MCF 10A (cell line): ENCODE measurements at regions not wholly inside any gene's neighbourhood (a gene's known extent, or its start where the extent isn't known, plus 50 kb on each side); places are given as distances from the start of the nearest gene placed in this dataset.

Source experiments
- BruUV-seq: library from RNA; stranded (reverse); fragments of 400-500 nt; replicated peaks from 2 replicates; lab custom pipeline; 2021; lab: Mats Ljungman, UMichigan
- CTCF ChIA-PET: fragments of 300-600 bp; sonication (Branson Sonifier 250); formaldehyde crosslinking; extraction: SDS; loops from one replicate; lab custom pipeline; 2021; ENCODE audit warnings: antibody characterized with exemption, inconsistent platforms; lab: Yijun Ruan, JAX
- POLR2A ChIA-PET: fragments of 300-600, 350-650 bp; sonication (Branson Sonifier 250); formaldehyde crosslinking; extraction: SDS; loops from one replicate; lab custom pipeline; 2020; ENCODE audit warnings: antibody characterized with exemption, inconsistent platforms; lab: Yijun Ruan, JAX
- DNase-seq: peaks from one replicate; pipeline ENCODE4 v3.0.0-alpha.2; 2018; ENCODE audit not compliant: unreplicated experiment
- H3K27ac Mint-ChIP-seq: one replicate; pipeline ENCODE4 v1.8.0; 2022; ENCODE audit warnings: mild to moderate bottlenecking, low read depth, mixed read lengths; ENCODE audit not compliant: unreplicated experiment
- H3K27me3 Mint-ChIP-seq: one replicate; pipeline ENCODE4 v1.8.0; 2022; ENCODE audit warnings: mixed read lengths; ENCODE audit not compliant: insufficient read depth, unreplicated experiment
- H3K36me3 Mint-ChIP-seq: one replicate; pipeline ENCODE4 v1.8.0; 2022; ENCODE audit warnings: mild to moderate bottlenecking, moderate library complexity, mixed read lengths; ENCODE audit not compliant: insufficient read depth, unreplicated experiment
- H3K4me1 Mint-ChIP-seq: one replicate; pipeline ENCODE4 v1.8.0; 2022; ENCODE audit warnings: mixed read lengths; ENCODE audit not compliant: insufficient read depth, unreplicated experiment
- H3K4me3 Mint-ChIP-seq: one replicate; pipeline ENCODE4 v1.8.0; 2022; ENCODE audit warnings: mild to moderate bottlenecking, moderate library complexity, mixed read lengths; ENCODE audit not compliant: unreplicated experiment
- H3K9me3 Mint-ChIP-seq: one replicate; pipeline ENCODE4 v1.8.0; 2022; ENCODE audit warnings: mixed read lengths; ENCODE audit not compliant: unreplicated experiment
- CTCF ChIP-seq: fragments of 200-600 bp; IDR thresholded peaks from one replicate; pipeline ENCODE4 v1.8.0; 2022; ENCODE audit warnings: antibody characterized with exemption, mild to moderate bottlenecking; ENCODE audit not compliant: unreplicated experiment
- intact Hi-C: fragments of 100-400 bp; cut with micrococcal nuclease; formaldehyde crosslinking; loops from 2 replicates; pipeline ENCODE4 v1.14.1; 2022

- Mint-ChIP-seq H3K4me1 (no peaks in the 10 kb centered on the region), H3K36me3 (no peaks in the 10 kb centered on the region), H3K9me3 (no peaks in the 10 kb centered on the region), H3K27ac (no peak overlapping the region), H3K27me3 (no peaks in the 10 kb centered on the region), H3K4me3 (no peak overlapping the region)
- no peak for TF ChIP-seq CTCF
- intact Hi-C loops = no loop called here
- no peak for DNase-seq
- CTCF ChIA-PET = interaction anchor here (0.6 kb wide), 1 partner anchor 145 kb away, joined by 3 read pairs; no protein-coding TSS in a partner anchor
- POLR2A ChIA-PET = no interaction called here
- BruUV-seq = no TSS peak
These were observed 96.3 kb downstream of the TSPAN8 start for GRCh38 chr12:71061451-71061850.

GRCh38 chr12:71060426-71060825 is 97.4 kb downstream of the TSPAN8 start:
- Mint-ChIP-seq H3K9me3 (no peaks in the 10 kb centered on the region), H3K36me3 (no peaks in the 10 kb centered on the region), H3K27me3 (no peaks in the 10 kb centered on the region), H3K4me3 (no peak overlapping the region), H3K4me1 (no peaks in the 10 kb centered on the region), H3K27ac (no peak overlapping the region)
- TF ChIP-seq CTCF = no peak
- intact Hi-C loops = no loop called here
- no peak for DNase-seq
- CTCF ChIA-PET = interaction anchor here (0.5 kb wide), 1 partner anchor 330 kb away, joined by 3 read pairs; no protein-coding TSS in a partner anchor
- POLR2A ChIA-PET = interaction anchor here (0.8 kb wide), 1 partner anchor 11 kb away, joined by 4 read pairs; no protein-coding TSS in a partner anchor
- BruUV-seq = no TSS peak

DNA sequence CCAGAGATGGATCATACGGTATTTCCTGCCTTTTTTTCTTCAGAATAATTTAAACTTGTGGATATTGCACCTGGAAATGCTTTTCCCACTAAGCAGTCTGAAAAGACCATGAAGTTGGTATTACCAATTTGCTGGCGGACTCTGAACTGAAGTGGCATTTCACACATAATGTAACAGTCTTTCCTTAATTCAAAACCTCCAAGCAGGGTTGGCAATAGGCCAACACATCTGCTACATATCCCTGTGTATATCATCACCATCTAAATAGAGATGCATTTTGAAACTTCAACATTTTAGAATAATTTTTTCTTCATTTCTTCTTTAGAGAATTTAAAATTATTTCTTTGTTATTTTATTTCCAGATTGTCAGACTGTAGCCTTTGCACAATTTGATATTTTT is 100.5 kb downstream of the TSPAN8 start:
- CTCF ChIA-PET = no interaction called here

GRCh38 chr12:71054551-71054950 is 103.2 kb downstream of the TSPAN8 start:
- intact Hi-C loops = no loop called here
- no TSS peak for BruUV-seq
- H3K27me3 Mint-ChIP-seq = no peaks in the 10 kb centered on the region
- no peak overlapping the region for H3K27ac Mint-ChIP-seq
- H3K9me3 Mint-ChIP-seq = no peaks in the 10 kb centered on the region
- DNase-seq = no peak
- ChIA-PET POLR2A (no interaction called here), CTCF (no interaction called here)
- H3K36me3 Mint-ChIP-seq = no peaks in the 10 kb centered on the region
- H3K4me3 Mint-ChIP-seq = no peak overlapping the region
- H3K4me1 Mint-ChIP-seq = no peaks in the 10 kb centered on the region
- TF ChIP-seq CTCF = no peak

More for the DNA sequence above, 100.5 kb downstream of the TSPAN8 start:
- DNase-seq = peak; percentile 17
- H3K27ac Mint-ChIP-seq = no peak overlapping the region
- H3K9me3 Mint-ChIP-seq = no peaks in the 10 kb centered on the region
- H3K4me3 Mint-ChIP-seq = no peak overlapping the region
- BruUV-seq = no TSS peak
- no peak for TF ChIP-seq CTCF
- no peaks in the 10 kb centered on the region for H3K4me1 Mint-ChIP-seq
- no peaks in the 10 kb centered on the region for H3K36me3 Mint-ChIP-seq
- POLR2A ChIA-PET = no interaction called here
- intact Hi-C loops = no loop called here
- H3K27me3 Mint-ChIP-seq = no peaks in the 10 kb centered on the region
